SK-N-SH (cell line): ENCODE measurements at regions not wholly inside any gene's neighbourhood (a gene's known extent, or its start where the extent isn't known, plus 50 kb on each side); places are given as distances from the start of the nearest gene placed in this dataset.

Source experiments
- CTCF ChIA-PET: fragments of 300-600, 350-600 bp; formaldehyde crosslinking; extraction: SDS; loops from one replicate; lab custom pipeline; 2021; lab: Yijun Ruan, JAX
- POLR2A ChIA-PET: fragments of 350-600 bp; sonication (Branson Sonifier 250); formaldehyde crosslinking; extraction: SDS; loops from one replicate; lab custom pipeline; 2020; ENCODE audit warnings: antibody characterized with exemption, inconsistent platforms; lab: Yijun Ruan, JAX
- DNase-seq: peaks from one replicate; pipeline ENCODE4 v3.0.0; 2012
- H2AFZ ChIP-seq: fragments of 200-600 bp; sonication (generic); 2 replicates; pipeline ENCODE4 v1.8.1; 2016; ENCODE audit warnings: antibody characterized with exemption, mild to moderate bottlenecking, low read depth
- H3F3A ChIP-seq: fragments of 200-600 bp; sonication (generic); replicated peaks from 2 replicates; pipeline ENCODE3; 2016; ENCODE audit warnings: antibody characterized with exemption, mild to moderate bottlenecking; ENCODE audit not compliant: insufficient read depth
- H3K27ac ChIP-seq, 2 experiments: fragments of 200-500 bp in 1 of 2; fragments of 200-600 bp in 1 of 2; sonication (Bioruptor generic) in 1 of 2; sonication (generic), shearing (Covaris generic) in 1 of 2; 2 replicates each; pipeline versions ENCODE4 v1.5.1 to v1.6.1; 2014 to 2016; ENCODE audit warnings: low read depth in 2 of 2, inconsistent platforms in 1 of 2, low read length in 1 of 2, mild to moderate bottlenecking in 1 of 2, mixed read lengths in 1 of 2
- H3K27me3 ChIP-seq: fragments of 200-600 bp; sonication (generic), shearing (Covaris generic); 2 replicates; pipeline ENCODE4 v1.6.1; 2016; ENCODE audit warnings: mixed run types; ENCODE audit not compliant: insufficient read depth
- H3K36me3 ChIP-seq, 2 experiments: fragments of 200-500 bp in 1 of 2; fragments of 200-600 bp in 1 of 2; sonication (Bioruptor generic) in 1 of 2; sonication (generic) in 1 of 2; replicated peaks in 1 of 2; 2 replicates each; pipeline versions ENCODE3 to v1.5.1; 2014 to 2016; ENCODE audit warnings: low read length in 1 of 2, mild to moderate bottlenecking in 1 of 2; ENCODE audit not compliant: insufficient read depth in 2 of 2, control insufficient read depth in 1 of 2
- H3K4me1 ChIP-seq, 2 experiments: fragments of 200-500 bp in 1 of 2; fragments of 200-600 bp in 1 of 2; sonication (Bioruptor generic) in 1 of 2; sonication (generic), shearing (Covaris generic) in 1 of 2; 2 replicates each; pipeline versions ENCODE4 v1.5.1 to v1.6.1; 2014 to 2016; ENCODE audit warnings: low read depth in 1 of 2, low read length in 1 of 2, mixed run types in 1 of 2; ENCODE audit not compliant: insufficient read depth in 2 of 2, control insufficient read depth in 1 of 2
- H3K4me2 ChIP-seq: fragments of 200-600 bp; sonication (generic), shearing (Covaris generic); 2 replicates; pipeline ENCODE4 v1.6.1; 2017; ENCODE audit warnings: mixed run types
- H3K4me3 ChIP-seq, 2 experiments: fragments of 200-500 bp in 1 of 2; fragments of 200-600 bp in 1 of 2; sonication (Bioruptor generic) in 1 of 2; sonication (generic), shearing (Covaris generic) in 1 of 2; 2 replicates each; pipeline versions ENCODE4 v1.5.1 to v1.8.1; 2014 to 2016; ENCODE audit warnings: low read depth in 2 of 2, inconsistent platforms in 1 of 2, low read length in 1 of 2, mild to moderate bottlenecking in 1 of 2, mixed read lengths in 1 of 2, moderate library complexity in 1 of 2
- H3K79me2 ChIP-seq: fragments of 200-600 bp; sonication (generic); 2 replicates; pipeline ENCODE4 v1.8.1; 2017; ENCODE audit warnings: mild to moderate bottlenecking; ENCODE audit not compliant: insufficient read depth
- H3K9ac ChIP-seq: fragments of 200-600 bp; sonication (generic); 2 replicates; pipeline ENCODE4 v1.6.1; 2017; ENCODE audit warnings: mixed run types
- H3K9me2 ChIP-seq: fragments of 200-600 bp; sonication (generic); 2 replicates; pipeline ENCODE4 v1.6.1; 2017; ENCODE audit warnings: mixed run types
- H3K9me3 ChIP-seq: fragments of 200-600 bp; sonication (generic); 2 replicates; pipeline ENCODE4 v1.6.1; 2017; ENCODE audit warnings: mixed run types, mild to moderate bottlenecking, moderate library complexity
- H4K20me1 ChIP-seq: fragments of 200-600 bp; sonication (generic); 2 replicates; pipeline ENCODE4 v1.6.1; 2017; ENCODE audit warnings: mild to moderate bottlenecking, mixed run types; ENCODE audit not compliant: insufficient read depth
- CHD2 ChIP-seq: fragments of 150-350 bp; IDR thresholded peaks from 2 replicates; pipeline ENCODE4 v1.6.1; 2018; ENCODE audit warnings: low read length; ENCODE audit not compliant: partially characterized antibody
- EP300 ChIP-seq, 2 experiments: IDR thresholded peaks; 2 replicates each; pipeline versions ENCODE4 v1.4.0 to v1.6.1; 2012; ENCODE audit warnings: borderline replicate concordance in 1 of 2, low read depth in 1 of 2, low read length in 1 of 2
- FOSL2 ChIP-seq: IDR thresholded peaks from 2 replicates; pipeline ENCODE4 v1.4.0; 2012; ENCODE audit warnings: low read depth, mild to moderate bottlenecking, moderate library complexity, borderline replicate concordance
- FOXJ3 ChIP-seq: sonication (generic); formaldehyde crosslinking; IDR thresholded peaks from 2 replicates; pipeline ENCODE4 v1.5.1; 2020; ENCODE audit warnings: mild to moderate bottlenecking, missing genetic modification reagents
- NFIC ChIP-seq: IDR thresholded peaks from 2 replicates; pipeline ENCODE4 v1.4.0; 2012; ENCODE audit warnings: borderline replicate concordance
- NRF1 ChIP-seq: IDR thresholded peaks from 2 replicates; pipeline ENCODE4 v1.6.1; 2012; ENCODE audit warnings: low read depth, mild to moderate bottlenecking, low read length
- POLR2AphosphoS5 ChIP-seq: IDR thresholded peaks from 2 replicates; pipeline ENCODE4 v1.6.1; 2012; ENCODE audit warnings: low read depth, low read length
- RFX5 ChIP-seq: IDR thresholded peaks from 2 replicates; pipeline ENCODE4 v1.6.1; 2012; ENCODE audit warnings: mild to moderate bottlenecking, improper control_type of control experiment, low read length
- SMC3 ChIP-seq: IDR thresholded peaks from 2 replicates; pipeline ENCODE4 v1.6.1; 2012; ENCODE audit warnings: low read depth, low read length, improper control_type of control experiment
- TCF12 ChIP-seq: IDR thresholded peaks from 2 replicates; pipeline ENCODE4 v1.4.0; 2012
- WGBS: methylation state at CpG from one replicate; pipeline ENCODE4 v1.1.6; 2017; ENCODE audit warnings: low lambda C conversion rate; 5-methylcytosine and 5-hydroxymethylcytosine counted together
- TF ChIP-seq, protein P1 (sequence below): fragments of 150-350 bp; IDR thresholded peaks from 2 replicates; pipeline ENCODE4 v1.6.1; 2016; ENCODE audit warnings: mild to moderate bottlenecking, low read depth, low read length
- TF ChIP-seq, protein P2 (sequence below): fragments of 150-350 bp; IDR thresholded peaks from 2 replicates; pipeline ENCODE4 v1.6.1; 2017; ENCODE audit warnings: antibody characterized with exemption, low read length, low read depth, borderline replicate concordance
- TF ChIP-seq, protein P3 (sequence below): IDR thresholded peaks from 2 replicates; pipeline ENCODE4; 2012
- TF ChIP-seq, protein P4 (sequence below): IDR thresholded peaks from 2 replicates; pipeline ENCODE4 v1.4.0; 2012; ENCODE audit warnings: low read depth, borderline replicate concordance
- TF ChIP-seq, protein P5 (sequence below): IDR thresholded peaks from 2 replicates; pipeline ENCODE4 v1.6.1; 2012; ENCODE audit warnings: mild to moderate bottlenecking, low read depth, low read length, moderate library complexity

DNA sequence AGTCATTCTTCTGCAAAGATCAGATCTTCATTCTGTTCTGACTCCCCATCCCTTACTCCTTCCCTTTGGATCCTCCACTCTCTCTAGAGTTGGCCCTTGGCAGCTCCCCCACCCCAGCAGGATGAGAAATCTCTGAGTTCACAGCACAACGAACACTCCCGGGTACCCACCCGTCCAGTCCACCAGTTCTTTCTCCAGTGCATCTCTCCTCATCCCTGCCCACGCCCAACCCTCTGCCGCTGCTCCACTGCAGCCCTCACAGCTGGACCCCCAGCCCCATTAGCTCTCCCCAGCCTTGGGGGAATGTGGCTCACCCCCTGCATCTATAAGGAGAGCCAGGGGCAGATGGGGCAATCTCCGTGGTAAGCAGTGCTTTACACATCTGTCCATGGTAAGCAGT lies 125.7 kb downstream of the MATN1 start:
- WGBS: 28% methylated on average over 6 of the region's 6 CpGs
- no peak overlapping the region for H3K9ac ChIP-seq
- H2AFZ ChIP-seq: no peak overlapping the region
- ChIA-PET CTCF (no interaction called here), POLR2A (no interaction called here)
- H3K27ac ChIP-seq: no peak overlapping the region
- no peaks in the 10 kb centered on the region for H3K36me3 ChIP-seq
- H3K9me3 ChIP-seq: no peaks in the 10 kb centered on the region
- H3K4me3 ChIP-seq: no peak overlapping the region
- H3K79me2 ChIP-seq: no peaks in the 10 kb centered on the region
- H4K20me1 ChIP-seq: no peaks in the 10 kb centered on the region
- no peak for DNase-seq
- H3K27me3 ChIP-seq: no peaks in the 10 kb centered on the region
- no peaks in the 10 kb centered on the region for H3F3A ChIP-seq
- TF ChIP-seq, protein P1, sequence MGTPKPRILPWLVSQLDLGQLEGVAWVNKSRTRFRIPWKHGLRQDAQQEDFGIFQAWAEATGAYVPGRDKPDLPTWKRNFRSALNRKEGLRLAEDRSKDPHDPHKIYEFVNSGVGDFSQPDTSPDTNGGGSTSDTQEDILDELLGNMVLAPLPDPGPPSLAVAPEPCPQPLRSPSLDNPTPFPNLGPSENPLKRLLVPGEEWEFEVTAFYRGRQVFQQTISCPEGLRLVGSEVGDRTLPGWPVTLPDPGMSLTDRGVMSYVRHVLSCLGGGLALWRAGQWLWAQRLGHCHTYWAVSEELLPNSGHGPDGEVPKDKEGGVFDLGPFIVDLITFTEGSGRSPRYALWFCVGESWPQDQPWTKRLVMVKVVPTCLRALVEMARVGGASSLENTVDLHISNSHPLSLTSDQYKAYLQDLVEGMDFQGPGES: no peak
- TF ChIP-seq CHD2 (no peak), NFIC (no peak), TCF12 (no peak), FOSL2 (no peak), RFX5 (no peak), POLR2AphosphoS5 (no peak), SMC3 (no peak), NRF1 (no peak), FOXJ3 (CRISPR knock-in tag) (no peak), EP300 (IDR thresholded peaks at IDR 0.05; ENCODE audit: borderline replicate concordance in 1 of 2, low read depth in 1 of 2, low read length in 1 of 2) (no peak)
- TF ChIP-seq, protein P2, sequence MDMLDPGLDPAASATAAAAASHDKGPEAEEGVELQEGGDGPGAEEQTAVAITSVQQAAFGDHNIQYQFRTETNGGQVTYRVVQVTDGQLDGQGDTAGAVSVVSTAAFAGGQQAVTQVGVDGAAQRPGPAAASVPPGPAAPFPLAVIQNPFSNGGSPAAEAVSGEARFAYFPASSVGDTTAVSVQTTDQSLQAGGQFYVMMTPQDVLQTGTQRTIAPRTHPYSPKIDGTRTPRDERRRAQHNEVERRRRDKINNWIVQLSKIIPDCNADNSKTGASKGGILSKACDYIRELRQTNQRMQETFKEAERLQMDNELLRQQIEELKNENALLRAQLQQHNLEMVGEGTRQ: no peak
- TF ChIP-seq, protein P3, sequence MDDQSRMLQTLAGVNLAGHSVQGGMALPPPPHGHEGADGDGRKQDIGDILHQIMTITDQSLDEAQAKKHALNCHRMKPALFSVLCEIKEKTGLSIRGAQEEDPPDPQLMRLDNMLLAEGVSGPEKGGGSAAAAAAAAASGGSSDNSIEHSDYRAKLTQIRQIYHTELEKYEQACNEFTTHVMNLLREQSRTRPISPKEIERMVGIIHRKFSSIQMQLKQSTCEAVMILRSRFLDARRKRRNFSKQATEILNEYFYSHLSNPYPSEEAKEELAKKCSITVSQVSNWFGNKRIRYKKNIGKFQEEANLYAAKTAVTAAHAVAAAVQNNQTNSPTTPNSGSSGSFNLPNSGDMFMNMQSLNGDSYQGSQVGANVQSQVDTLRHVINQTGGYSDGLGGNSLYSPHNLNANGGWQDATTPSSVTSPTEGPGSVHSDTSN: no peak
- TF ChIP-seq, protein P4, sequence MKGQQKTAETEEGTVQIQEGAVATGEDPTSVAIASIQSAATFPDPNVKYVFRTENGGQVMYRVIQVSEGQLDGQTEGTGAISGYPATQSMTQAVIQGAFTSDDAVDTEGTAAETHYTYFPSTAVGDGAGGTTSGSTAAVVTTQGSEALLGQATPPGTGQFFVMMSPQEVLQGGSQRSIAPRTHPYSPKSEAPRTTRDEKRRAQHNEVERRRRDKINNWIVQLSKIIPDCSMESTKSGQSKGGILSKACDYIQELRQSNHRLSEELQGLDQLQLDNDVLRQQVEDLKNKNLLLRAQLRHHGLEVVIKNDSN: no peak
- TF ChIP-seq, protein P5, sequence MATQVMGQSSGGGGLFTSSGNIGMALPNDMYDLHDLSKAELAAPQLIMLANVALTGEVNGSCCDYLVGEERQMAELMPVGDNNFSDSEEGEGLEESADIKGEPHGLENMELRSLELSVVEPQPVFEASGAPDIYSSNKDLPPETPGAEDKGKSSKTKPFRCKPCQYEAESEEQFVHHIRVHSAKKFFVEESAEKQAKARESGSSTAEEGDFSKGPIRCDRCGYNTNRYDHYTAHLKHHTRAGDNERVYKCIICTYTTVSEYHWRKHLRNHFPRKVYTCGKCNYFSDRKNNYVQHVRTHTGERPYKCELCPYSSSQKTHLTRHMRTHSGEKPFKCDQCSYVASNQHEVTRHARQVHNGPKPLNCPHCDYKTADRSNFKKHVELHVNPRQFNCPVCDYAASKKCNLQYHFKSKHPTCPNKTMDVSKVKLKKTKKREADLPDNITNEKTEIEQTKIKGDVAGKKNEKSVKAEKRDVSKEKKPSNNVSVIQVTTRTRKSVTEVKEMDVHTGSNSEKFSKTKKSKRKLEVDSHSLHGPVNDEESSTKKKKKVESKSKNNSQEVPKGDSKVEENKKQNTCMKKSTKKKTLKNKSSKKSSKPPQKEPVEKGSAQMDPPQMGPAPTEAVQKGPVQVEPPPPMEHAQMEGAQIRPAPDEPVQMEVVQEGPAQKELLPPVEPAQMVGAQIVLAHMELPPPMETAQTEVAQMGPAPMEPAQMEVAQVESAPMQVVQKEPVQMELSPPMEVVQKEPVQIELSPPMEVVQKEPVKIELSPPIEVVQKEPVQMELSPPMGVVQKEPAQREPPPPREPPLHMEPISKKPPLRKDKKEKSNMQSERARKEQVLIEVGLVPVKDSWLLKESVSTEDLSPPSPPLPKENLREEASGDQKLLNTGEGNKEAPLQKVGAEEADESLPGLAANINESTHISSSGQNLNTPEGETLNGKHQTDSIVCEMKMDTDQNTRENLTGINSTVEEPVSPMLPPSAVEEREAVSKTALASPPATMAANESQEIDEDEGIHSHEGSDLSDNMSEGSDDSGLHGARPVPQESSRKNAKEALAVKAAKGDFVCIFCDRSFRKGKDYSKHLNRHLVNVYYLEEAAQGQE: no peak
- H3K4me2 ChIP-seq: no peak overlapping the region
- no peaks in the 10 kb centered on the region for H3K9me2 ChIP-seq
- peaks cover 0 to 6% of the 10 kb centered on the region in 2 experiments; a peak in 1 of 4 replicates for H3K4me1 ChIP-seq
